ENCODE measurements at regions not wholly inside any gene's neighbourhood (a gene's known extent, or its start where the extent isn't known, plus 50 kb on each side); places are given as distances from the start of the nearest gene placed in this dataset.

DNA sequence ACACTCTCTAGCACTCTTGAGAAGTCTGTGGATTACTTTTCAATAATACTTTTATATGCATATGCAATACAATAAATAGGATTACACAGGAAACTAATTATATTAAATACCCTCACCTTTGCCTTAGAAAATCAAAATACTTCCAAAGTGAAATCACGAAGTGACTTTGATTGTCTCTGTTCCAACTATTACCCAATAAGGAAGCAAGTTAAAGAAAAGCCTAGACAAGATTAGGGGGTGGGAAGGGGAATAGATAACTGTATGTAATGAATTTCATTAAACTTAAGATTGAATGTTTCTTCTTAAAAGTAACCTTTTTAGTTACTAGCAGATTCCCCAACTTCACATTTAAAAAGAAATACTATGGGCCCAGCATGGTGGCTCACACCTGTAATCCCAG is 66.6 kb upstream of the SOX4 start:
- TF ChIP-seq, protein P1, sequence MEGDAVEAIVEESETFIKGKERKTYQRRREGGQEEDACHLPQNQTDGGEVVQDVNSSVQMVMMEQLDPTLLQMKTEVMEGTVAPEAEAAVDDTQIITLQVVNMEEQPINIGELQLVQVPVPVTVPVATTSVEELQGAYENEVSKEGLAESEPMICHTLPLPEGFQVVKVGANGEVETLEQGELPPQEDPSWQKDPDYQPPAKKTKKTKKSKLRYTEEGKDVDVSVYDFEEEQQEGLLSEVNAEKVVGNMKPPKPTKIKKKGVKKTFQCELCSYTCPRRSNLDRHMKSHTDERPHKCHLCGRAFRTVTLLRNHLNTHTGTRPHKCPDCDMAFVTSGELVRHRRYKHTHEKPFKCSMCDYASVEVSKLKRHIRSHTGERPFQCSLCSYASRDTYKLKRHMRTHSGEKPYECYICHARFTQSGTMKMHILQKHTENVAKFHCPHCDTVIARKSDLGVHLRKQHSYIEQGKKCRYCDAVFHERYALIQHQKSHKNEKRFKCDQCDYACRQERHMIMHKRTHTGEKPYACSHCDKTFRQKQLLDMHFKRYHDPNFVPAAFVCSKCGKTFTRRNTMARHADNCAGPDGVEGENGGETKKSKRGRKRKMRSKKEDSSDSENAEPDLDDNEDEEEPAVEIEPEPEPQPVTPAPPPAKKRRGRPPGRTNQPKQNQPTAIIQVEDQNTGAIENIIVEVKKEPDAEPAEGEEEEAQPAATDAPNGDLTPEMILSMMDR (IDR thresholded peaks at IDR 0.05) = no peak
- TF ChIP-seq POLR2A (IDR thresholded peaks at IDR 0.05) = no peak
